Fibroblast of the aortic adventitia (primary cell): ENCODE measurements at regions not wholly inside any gene's neighbourhood (a gene's known extent, or its start where the extent isn't known, plus 50 kb on each side); places are given as distances from the start of the nearest gene placed in this dataset.
"Not testable (repeated sequence)": the region's sequence is repeated elsewhere in the genome, so short reads cannot be mapped to it uniquely, and the experiment has no call there.

Experiments used
- DNase-seq: peaks from one replicate; pipeline ENCODE4 v3.0.0-alpha.2; 2010; ENCODE audit warnings: low read depth
- H3K4me3 ChIP-seq: 2 replicates; pipeline ENCODE4 v1.5.1; 2011; ENCODE audit warnings: low read depth, mild to moderate bottlenecking, control low read depth, low read length, moderate library complexity
- TF ChIP-seq, protein P1 (sequence below): IDR thresholded peaks from 2 replicates; pipeline ENCODE4 v1.5.1; 2011; ENCODE audit warnings: mild to moderate bottlenecking, low read length, control low read depth, inconsistent platforms; ENCODE audit not compliant: insufficient read depth

- H3K4me3 ChIP-seq: no peak overlapping the region
- TF ChIP-seq, protein P1, sequence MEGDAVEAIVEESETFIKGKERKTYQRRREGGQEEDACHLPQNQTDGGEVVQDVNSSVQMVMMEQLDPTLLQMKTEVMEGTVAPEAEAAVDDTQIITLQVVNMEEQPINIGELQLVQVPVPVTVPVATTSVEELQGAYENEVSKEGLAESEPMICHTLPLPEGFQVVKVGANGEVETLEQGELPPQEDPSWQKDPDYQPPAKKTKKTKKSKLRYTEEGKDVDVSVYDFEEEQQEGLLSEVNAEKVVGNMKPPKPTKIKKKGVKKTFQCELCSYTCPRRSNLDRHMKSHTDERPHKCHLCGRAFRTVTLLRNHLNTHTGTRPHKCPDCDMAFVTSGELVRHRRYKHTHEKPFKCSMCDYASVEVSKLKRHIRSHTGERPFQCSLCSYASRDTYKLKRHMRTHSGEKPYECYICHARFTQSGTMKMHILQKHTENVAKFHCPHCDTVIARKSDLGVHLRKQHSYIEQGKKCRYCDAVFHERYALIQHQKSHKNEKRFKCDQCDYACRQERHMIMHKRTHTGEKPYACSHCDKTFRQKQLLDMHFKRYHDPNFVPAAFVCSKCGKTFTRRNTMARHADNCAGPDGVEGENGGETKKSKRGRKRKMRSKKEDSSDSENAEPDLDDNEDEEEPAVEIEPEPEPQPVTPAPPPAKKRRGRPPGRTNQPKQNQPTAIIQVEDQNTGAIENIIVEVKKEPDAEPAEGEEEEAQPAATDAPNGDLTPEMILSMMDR: no peak
- no peak for DNase-seq
These were observed 218.6 kb upstream of the SLC7A11 start for GRCh38 chr4:138460477-138461414.

- TF ChIP-seq, protein P1: no peak
- DNase-seq: no peak
- H3K4me3 ChIP-seq: no peak overlapping the region
These were observed 216.6 kb upstream of the SLC7A11 start for GRCh38 chr4:138458751-138459150.

DNA sequence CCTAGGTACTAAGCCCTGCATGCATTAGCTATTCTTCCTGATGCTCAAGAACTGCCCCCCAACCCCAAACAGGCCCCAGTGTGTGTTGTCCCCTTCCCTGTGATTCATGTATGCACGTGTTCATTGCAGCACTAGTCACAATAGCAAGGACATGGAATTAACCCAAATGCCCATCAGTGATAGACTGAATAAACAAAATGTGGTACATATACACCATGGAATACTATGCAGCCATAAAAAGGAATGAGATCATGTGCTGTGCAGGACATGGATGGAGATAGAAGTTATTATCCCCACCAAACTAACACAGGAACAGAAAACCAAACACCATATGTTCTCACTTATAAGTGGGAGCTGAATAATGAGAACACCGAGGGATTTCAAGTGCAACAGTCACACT, 214.2 kb upstream of the SLC7A11 start:
- not testable (repeated sequence) for H3K4me3 ChIP-seq, DNase-seq

- DNase-seq: no peak
- H3K4me3 ChIP-seq: no peak overlapping the region
- TF ChIP-seq, protein P1: no peak
These were observed 212.9 kb upstream of the SLC7A11 start for GRCh38 chr4:138455097-138455496.

GRCh38 chr4:138452826-138453225, 210.7 kb upstream of the SLC7A11 start:
- DNase-seq: no peak
- TF ChIP-seq, protein P1: no peak
- no peak overlapping the region for H3K4me3 ChIP-seq

- no peak overlapping the region for H3K4me3 ChIP-seq
- DNase-seq: no peak
- TF ChIP-seq, protein P1: no peak
These were observed 209.1 kb upstream of the SLC7A11 start for GRCh38 chr4:138451276-138451663.

- TF ChIP-seq, protein P1: no peak
- no peak for DNase-seq
- H3K4me3 ChIP-seq: no peak overlapping the region
These were observed 208.6 kb upstream of the SLC7A11 start for GRCh38 chr4:138450546-138451275.
